HG03469 (cell line): ENCODE measurements at regions not wholly inside any gene's neighbourhood (a gene's known extent, or its start where the extent isn't known, plus 50 kb on each side); places are given as distances from the start of the nearest gene placed in this dataset.
A peak's percentile ranks its signal among the peaks of the same experiment; 100 is the strongest.
"Not testable (repeated sequence)": the region's sequence is repeated elsewhere in the genome, so short reads cannot be mapped to it uniquely, and the experiment has no call there.

Experiments used
- ATAC-seq: cut with Tn5 transposase; IDR thresholded peaks from one replicate; pipeline ENCODE4 v1.9.1; 2021; ENCODE audit warnings: mild to moderate bottlenecking, moderate library complexity, moderate number of reproducible peaks; ENCODE audit not compliant: unreplicated experiment

DNA sequence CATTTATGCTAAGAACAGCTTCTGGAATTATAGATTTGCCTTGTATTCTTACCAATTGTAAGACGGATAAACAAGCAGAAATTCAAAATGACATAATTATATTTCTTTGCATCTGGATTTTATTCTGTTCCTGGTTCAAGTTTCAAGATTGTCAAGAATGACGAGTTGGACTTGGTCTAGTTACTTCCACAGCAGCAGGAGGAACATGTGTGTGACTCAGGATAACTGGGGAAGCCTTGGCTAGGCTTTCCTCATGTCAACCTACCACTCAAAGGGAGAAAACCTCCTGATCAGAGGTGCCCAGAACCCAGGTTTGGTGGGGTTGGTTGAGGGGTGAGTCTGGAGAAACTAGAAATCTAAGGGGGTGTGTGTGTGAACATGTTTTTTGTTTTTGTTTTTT is 259.7 kb downstream of the SOX2 start:
- ATAC-seq = no peak

DNA sequence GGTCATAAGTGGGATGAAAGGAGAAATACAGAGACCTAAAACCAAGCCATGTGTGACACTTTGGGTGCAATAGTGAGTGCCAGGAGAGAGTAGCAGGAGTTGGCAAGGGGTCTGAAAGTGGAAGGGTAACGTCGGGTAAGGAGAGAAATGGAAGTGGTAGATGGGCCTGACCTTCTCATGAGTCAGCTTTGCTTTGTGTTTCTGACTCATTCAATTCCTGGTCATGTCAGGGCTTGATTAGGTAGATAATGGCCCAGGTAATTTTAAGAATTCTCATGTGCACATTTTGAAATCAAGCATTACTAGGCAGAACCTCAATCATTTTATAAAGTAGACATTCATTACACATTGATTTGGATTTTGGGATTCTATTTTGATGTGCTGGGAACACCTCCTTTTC is 262.5 kb downstream of the SOX2 start:
- no peak for ATAC-seq

DNA sequence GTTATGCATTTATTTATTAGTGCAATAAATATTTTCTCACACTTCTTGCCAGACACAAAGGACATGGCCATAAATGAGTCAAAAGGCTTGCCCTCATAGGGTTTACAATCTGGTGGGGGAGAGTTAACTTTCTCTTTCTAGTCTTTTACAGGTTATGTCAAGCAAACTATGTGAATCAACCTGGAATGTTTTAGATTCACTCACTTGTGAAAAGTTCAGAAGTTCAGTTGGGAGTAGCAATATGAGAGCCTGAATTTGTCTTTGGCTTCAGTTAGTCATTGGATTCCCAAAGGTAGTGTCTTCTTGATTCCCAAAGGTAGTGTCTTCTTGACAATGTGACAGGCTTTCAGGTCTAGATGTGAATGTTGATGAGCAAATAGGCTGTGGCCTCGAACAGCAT is 264.8 kb downstream of the SOX2 start:
- no peak for ATAC-seq

DNA sequence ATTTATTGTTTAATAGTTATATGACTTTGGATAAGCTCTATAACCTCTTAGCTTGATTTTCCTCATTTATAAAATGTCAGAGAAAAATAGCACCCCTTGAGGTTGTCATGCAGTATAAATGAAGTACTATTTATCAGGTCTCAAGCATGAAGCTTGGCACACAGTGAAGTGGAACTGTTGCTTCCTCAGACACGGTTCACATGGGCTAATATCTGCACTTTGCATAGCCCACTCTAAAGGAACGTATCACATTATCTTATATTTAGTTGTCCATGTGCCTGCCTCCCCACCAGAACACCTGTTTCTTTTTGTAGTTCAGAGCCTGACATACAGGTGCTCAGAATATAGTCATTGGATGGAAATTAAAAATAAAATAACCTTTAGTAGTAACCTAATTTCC is 273.7 kb downstream of the SOX2 start:
- no peak for ATAC-seq

DNA sequence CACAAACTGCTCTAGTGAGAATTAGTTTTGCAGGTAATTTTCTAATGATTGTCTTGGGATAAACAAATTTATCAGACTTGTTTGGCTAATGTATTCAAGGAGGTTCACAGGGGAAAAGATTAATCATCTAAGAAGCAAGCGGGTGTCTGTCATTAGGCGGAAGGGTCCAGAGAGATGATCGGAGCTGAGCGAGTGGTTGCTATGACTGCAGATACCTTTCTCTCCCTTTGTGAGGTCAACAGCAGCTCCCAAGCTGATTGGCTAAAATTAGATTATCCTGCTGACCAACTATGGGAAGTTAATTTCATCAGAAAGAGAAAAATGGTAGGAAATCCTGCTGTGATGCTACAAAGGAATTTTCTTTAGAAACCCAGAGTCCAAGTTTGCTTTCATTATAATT is 276.0 kb downstream of the SOX2 start:
- no peak for ATAC-seq

DNA sequence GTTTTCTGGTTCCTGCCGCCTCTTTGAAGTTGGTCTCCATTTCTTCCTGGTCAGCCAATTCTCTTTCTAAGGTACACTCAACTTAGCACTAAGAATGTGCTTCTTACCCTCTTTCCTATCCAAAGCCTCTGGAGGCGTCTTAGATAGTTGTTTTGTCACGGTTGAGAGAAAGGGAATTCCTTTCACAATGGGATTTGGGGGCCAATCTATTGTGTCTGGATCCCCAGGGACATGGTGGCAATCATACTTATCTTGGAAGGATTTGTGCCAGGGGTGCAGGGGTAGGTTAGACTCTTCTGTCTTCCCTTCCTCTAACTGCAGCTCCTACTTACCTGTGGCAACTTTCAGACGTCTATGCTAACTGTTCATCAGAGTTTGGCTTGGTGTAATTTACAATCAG is 287.1 kb downstream of the SOX2 start:
- ATAC-seq = no peak

DNA sequence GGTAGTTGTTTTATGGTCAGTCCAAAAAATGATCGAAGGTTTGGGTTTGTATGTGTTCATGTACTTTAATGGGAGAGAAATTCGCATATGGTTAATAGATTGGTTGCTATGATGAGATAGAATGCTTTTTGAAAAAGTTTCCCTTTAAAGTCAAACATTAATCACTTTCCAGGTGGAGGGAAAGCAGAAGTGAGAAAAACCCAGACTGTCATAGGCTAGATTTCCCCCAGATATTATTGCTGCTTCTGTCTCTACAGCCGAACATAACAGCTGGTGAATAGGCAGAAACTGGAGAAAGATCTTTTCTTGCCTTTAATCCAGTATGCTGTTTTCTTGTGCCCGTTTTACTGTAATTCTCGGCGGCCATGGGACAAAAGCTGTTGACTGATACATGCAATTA is 287.6 kb downstream of the SOX2 start:
- peak; percentile 71 for ATAC-seq

DNA sequence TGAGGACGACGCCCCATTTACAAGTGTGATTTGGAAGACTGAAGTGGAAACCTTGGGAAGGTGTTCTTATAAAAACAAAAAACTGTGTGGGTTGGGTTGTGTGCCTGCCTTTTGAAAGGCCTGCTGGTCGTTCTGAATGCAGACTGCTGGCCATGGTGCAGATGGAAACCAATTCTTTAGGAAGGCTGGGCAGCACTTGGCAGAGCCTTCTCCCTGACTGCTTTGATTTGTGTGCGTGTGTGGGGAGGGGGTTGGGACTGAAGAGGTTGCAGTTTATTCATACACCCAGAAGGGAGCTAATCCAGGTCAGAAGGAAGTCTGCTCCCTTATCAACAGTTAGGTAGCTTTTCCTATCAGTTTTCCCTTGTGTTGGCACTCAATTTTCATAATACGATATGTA is 288.7 kb downstream of the SOX2 start:
- no peak for ATAC-seq

DNA sequence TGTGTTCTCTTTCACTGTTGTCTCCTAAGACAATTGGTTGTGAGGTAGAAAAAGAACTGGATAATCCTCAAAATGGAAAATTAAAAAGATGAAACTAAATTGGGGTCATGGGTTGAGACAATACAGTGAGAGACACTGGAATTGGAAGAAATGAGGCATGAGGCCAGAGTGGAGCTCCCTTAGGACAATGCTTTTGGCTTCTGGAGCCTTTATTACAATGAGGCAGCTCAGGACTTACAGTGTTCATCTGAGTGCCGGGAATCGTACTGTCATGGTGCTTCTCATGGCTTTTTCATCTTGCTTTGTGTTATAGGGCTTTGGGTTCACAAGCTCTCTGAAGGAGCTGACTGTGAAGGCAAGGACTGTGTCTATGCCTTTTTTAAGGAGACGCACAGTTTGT is 293.5 kb downstream of the SOX2 start:
- no peak for ATAC-seq

DNA sequence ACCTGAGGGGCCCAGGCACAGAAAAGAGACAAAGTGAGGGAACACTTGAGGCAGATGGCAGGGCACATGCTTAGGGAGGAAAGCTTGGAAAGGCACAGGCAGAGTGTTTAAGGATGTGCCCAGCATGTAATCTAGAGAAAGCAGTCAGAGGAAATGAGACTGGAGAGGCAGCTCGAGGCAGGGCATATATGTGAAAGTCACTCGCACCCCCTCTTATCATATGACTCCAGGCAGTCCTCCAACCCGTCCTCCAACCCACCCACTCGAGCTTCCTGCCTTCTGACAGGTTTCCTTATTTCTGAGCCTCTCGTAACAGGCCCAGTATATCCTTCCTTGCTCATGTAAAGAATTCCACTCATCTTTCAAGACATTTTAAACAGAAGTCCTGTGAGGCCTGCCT is 294.0 kb downstream of the SOX2 start:
- ATAC-seq = no peak

DNA sequence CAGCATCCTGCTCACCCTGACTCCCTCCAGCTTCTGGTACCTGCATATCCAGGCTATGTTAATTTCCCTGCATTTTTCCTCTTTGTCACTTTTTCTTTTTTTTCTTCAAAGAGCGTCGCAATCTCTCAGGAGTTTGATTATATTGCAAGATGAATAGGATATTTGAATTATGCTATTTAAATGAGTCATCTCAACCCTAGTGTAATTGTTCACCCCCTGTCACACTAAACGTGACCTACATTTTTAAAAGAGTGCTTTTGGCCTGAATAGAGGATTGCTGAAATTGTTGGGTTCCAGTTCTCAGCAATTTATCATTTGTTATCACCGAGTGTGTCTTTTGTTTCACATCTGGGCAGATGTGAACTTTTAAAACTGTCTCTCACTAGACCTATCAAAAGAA is 294.7 kb downstream of the SOX2 start:
- ATAC-seq = no peak

DNA sequence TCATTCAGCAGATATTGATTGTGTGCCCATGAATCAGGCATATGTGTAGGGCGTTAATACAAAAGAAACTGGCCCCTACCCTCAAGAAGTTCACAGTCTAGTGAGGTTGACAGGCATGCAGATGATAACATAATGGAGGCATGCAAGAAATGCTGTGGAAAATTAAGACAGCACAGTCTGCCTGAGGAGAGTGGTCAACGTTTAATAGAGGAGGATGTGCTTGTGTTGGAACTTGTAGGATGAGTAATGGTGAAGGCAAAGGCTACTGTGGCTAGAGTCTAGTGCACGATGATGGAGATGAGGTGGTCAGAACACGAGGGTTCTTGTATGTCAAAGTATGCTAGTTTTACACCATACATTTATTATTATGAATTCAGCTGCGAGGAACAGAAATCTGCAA is 295.7 kb downstream of the SOX2 start:
- no peak for ATAC-seq

DNA sequence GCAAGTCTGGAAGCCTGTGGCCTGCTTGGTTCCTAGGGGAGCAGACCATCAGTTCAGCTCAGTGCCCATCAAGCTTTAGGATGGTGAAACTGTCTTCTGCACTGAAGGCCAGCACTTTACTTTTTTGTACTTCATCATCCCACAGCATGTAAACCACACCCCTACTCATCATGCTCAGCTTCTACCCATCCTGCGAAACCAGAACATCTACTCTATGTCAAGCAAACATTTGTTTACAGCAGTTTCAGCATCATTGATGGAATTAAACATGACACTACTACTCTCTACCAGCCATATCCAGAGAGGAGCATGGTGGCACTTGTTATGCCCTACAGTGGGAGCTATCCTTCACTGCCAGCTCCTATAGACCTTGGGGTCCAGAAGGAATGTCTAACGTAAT is 306.6 kb downstream of the SOX2 start:
- no peak for ATAC-seq

DNA sequence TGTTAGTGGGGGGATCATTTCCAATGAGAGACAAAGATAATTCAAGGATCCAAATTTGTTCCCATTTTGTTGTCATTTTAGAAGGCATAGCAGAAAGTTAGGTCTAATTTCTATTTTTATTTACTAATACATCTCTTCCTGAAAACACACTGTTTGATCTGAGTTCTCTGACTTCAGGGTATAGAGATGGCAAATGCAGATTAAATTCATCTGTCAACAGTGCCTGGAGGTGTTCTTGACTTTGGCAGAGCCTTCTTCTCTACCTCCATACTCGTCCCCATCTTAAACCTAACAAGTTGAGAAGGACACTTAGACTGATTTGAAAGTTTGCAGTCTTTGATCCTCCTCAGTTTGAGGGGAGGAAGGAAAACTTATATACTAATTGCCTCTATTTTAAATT is 308.2 kb downstream of the SOX2 start:
- ATAC-seq = no peak

DNA sequence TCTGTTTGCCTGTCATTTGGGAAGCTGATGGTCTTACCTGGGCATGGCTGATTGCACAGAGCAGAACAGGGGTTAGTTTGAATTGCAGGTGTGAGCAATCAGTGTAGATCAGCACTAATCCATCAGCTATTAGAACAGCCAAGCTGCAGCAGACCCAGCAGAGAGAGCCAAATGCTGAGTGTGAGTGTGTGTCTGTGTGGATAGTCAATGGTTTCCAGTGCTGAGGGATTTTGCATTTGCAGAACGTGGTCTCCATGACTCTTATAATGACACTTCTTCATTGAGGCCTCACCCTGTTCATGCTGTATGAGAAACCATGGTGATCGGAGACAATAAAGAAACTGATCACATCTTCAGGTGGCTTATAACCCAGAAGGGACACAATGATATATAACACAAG is 312.1 kb downstream of the SOX2 start:
- no peak for ATAC-seq

DNA sequence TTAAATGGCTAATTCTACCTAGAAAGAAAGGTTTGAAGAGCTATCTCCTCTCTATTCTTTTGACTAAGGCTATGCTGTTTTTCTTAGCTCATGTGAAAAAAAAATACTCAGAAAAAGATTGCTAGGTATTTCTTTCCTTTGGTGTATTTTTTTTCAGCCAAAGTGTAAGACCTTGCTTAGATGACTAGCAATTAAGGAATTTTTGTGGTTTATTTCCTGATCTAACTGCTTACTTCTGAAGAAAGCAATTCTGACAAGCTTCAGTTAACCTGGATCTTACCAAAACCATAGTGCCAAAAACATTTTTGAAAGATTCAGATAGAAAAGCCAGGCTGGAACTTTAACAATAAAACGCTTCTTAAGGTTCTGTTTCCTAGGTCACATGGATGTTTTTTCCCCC is 315.6 kb downstream of the SOX2 start:
- ATAC-seq = no peak

DNA sequence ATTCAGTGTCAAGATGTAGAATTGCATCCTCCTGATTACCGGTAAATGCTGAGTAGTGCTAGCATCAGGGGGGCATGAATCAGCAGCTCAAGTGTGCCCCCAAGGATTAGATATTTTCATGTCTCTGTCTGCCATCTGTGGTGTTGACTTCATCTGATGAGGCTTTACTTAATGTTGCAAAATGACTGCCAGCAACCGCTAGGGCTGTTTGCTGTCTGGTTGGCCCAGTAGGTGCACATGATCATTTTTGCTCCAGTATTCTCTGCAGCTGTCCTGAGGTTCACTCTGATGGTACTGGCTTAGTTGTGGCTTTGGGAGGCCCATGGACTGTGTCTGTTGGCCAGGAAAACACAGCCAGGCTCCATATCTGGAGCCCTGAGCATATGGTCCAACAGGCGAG is 316.4 kb downstream of the SOX2 start:
- ATAC-seq = no peak

DNA sequence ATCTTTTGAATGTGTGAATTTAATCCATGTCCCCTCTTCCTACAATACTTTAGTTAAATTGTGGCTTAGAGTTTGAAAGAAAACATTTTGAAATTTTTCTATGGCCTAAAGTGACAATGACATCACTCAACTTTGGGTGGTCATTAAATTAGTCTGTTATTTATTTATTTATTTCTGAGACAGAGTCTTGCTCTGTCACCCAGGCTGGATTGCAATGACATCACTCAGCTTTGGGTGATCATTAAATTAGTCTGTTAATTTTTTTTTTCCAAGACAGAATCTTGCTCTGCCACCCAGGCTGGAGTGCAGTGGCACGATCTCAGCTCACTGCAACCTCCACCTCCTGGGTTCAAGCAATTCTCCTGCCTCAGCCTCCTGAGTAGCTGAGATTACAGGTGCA is 322.5 kb downstream of the SOX2 start:
- not testable (repeated sequence) for ATAC-seq

DNA sequence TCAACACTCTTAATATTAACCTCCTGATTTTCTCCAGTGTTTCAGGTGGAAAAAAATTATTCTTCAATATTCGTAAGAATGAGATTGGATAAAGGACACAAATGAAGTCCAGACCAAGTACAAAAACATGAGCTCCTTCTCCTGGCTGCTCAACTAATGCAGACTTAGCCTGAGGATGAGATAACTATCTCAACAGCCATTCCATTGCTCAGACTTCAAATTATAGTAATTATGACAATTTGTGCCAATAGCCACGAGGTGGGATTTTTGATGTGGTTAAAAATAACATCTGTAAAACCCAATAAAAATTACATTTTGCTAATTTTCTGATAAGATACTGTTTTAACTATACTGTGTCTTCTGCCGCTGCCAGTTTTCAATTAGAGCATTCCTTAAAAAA is 323.6 kb downstream of the SOX2 start:
- ATAC-seq = no peak

DNA sequence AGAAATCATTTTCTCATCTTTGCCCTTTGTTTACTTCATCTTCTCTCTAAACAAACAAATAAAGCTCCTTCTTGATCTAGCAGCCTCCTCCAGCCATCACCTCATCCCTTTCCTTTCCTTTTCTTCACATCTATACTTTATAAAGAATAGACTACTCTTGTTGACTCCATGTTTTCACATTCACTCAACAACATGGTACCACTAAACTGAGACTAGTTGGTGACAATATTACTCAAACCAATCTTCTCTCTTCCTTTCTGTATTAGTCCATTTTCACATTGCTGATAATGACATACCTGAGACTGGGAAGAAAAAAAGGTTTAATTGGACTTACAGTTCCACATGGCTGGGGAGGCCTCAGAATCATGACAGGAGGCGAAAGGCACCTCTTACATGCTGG is 324.7 kb downstream of the SOX2 start:
- ATAC-seq = no peak

DNA sequence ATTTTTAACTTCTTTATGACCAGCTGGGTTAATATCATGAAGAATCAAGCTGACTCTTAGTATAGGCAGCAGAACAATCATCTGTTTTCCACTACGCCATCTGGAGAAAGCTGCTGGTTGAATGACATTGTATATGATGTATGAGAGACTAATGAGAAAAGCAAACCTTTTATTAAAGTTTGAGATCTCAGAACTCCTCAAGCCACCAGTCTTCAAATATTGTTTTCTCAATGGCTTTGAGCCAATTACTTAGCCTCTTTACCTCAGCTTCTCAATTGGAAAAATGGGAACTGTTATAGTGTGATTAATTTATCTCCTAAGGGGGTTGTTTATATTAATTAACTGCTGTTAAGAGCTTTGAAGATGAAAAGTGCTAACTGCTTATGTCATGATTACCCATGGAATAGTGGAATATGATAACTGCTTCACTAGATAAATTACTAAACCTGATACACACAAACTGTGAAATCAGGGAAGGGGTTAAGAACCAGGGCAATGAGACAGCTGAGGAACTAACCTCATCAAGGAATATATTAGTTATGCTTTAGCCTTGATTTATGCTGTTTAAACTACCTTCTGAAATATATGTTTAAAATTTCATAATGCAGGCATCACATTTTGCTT is 330.1 kb downstream of the SOX2 start:
- ATAC-seq = no peak

DNA sequence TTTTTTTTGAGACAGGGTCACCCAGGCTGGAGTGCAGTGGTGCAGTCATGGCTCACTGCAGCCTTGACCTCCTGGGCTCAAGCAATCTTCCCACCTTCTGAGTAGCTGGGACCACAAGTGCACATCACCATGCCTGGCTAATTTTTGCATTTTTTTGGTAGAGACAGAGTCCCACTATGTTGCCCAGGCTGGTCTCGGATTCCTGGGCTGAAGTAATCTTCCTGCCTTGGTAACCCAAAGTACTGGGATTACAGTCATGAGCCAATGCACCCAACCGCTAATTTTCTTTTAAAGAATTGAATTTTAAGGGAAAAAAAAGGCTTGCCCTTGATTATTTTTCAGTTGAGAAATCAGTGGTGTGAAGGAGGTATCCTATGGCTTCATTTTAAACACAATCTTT is 334.0 kb downstream of the SOX2 start:
- no peak for ATAC-seq

DNA sequence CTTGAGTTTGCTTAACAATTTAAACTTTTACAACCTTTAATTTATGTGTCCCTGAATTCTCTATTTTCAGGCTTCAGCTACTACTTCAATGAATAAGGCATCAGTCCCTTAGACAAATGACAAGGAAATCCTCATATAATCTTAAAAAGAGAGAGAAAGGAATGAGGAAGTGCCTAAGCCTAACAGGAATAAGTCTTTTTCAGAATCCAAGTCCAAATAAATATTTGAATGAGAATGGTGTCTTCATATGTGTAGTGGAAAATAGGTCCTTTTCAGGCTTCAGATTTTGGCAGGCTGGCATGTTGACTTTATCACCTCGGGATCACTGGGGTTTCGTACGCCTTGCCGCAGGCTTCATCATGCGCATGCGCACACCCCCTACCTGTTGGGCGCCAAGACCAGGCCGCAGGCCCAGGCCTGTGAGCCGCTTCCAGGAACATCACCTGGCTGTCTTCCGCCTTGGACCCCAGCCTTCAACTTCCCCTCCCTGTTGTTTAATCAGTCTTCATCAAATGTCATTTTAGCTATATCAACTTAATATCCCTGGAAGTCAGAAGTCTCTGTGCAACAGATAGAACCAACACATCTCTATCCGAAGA is 334.5 kb downstream of the SOX2 start:
- no peak for ATAC-seq
